Superior temporal gyrus (tissue), 1 donor: ENCODE measurements at regions not wholly inside any gene's neighbourhood (a gene's known extent, or its start where the extent isn't known, plus 50 kb on each side); places are given as distances from the start of the nearest gene placed in this dataset.
"Not testable (repeated sequence)": the region's sequence is repeated elsewhere in the genome, so short reads cannot be mapped to it uniquely, and the experiment has no call there.

Experiments used
- DNase-seq: peaks from one replicate; pipeline ENCODE4 v3.0.0-alpha.2; 2016; ENCODE audit errors: extremely low spot score

DNA sequence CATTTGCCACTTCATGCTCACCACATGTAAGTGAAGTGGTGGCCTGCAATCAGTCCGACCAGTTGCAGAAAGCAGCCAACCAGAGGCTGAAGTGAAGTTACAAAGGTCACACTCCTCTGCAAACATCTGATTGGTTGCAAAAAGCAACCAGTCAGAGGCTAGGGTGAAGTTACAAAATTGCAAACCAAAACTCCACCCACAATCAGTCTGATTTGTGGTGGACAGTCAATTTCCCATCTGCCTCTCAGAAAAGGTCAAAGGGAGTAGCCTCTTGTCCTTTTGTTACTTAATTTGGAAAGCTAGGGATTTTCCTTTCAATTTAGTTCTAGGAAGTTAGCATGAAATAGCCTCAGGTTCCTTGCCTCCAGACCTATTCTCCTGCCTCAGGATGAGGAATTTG, 185.0 kb downstream of the UXS1 start:
- no peak for DNase-seq

DNA sequence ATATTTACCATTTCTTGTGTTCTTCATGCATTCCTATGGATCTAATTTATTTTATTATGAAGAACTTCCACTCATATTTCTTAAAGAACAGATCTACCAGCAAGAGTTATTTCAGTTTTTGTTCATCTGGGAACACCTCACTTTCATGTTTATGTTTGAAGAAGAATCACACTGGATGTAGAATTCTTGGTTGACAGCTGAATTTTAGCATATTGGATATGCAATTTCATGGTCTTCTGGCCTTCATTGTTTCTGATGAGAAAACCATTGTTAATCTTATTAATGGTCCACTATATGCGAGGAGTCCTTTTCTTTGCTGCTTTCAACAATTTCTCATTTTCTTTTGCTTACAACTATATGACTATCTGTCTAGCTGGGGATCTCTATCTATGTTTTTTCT, 189.2 kb downstream of the UXS1 start:
- DNase-seq, result no peak

DNA sequence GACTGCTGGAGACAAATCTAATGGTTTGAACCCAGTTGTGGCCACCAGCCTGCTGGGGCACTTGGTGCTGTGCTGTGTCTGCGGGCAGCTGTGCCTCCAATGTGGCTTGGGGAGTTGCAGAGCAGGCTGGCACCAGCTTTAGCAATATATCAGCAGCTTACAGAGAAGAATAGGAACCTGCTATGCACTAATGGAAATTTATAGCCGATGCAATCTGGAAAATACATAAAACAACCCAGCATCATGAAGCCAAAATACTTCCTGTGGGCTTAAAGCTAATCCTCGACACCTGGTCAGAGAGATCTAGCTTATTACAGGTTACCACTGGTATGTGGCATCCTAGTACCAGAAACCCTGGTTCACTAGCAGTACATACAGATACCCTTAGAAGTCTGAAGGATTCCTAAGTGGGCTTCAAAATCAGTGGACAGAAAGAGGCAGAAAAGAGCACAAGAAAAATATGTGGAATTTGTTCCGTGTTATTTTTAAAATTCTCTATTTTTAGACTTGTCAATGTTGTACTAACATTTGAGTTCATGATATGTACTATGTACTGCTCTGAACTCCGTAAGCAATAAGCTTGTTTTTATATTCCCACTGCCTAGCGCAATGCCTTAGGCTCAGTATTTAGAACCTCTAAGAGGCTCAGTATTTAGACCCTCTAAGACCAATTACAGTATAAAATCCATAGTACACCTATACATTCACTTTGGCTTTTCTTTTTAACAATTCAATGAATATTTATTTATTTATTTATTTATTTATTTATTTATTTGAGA, 194.7 kb downstream of the UXS1 start:
- DNase-seq, result no peak

DNA sequence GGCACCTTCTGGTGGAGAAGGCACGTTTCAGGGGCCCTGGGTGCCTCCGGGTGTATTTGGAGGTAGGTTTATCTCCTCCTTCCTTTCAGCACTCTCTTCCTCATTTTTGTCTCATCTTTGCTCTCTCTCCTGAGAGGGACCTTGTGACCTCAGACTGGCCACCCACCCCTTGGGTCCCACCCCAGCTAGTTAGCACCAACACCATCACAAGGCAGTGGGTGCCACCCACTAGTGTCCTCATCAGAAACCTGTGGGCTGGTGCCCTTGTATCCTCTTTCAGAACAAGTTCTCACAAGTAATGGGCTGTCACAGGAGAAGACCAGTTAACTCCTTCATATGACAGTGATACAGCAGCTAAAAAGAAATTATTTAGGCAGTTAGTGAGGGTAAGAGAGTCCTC, 196.4 kb downstream of the UXS1 start:
- DNase-seq, result no peak

DNA sequence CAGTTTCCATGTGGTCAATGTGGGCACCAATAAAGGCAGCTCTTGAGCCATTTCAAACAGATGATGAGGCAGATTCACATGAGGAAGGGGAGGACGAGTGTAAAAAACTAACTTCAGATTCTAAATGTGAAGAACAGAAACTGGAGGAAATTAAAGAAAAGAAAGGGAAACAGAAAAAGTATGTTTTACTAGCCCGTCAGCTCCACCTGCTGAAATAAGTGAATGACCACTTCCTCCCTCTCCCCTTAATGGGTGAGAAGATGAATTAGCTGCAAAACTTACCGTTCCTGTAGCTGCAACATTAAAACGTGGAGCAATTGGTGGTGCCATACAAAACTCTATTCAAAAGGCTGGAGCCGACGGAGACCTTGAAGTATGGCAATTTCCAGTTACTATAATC, 203.5 kb downstream of the UXS1 start:
- no peak for DNase-seq

DNA sequence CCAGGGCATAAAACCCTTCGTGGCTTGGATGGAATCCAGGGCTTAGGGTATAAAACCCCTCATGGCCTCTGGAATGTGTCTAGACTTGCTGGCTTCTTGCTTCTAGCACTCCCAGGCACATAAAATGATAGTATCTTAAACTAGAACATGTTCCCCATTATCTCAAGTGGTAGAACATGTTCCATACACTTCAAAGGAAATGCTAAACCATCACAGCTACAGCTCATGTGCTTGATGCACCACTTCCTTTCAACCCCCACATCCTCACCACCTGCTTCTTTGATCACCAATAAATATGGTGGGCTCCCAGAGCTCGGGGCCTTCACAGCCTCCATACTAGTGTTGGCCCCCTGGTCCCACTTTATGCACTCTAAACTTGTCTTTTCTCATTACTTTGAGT, 204.3 kb downstream of the UXS1 start:
- not testable (repeated sequence) for DNase-seq

DNA sequence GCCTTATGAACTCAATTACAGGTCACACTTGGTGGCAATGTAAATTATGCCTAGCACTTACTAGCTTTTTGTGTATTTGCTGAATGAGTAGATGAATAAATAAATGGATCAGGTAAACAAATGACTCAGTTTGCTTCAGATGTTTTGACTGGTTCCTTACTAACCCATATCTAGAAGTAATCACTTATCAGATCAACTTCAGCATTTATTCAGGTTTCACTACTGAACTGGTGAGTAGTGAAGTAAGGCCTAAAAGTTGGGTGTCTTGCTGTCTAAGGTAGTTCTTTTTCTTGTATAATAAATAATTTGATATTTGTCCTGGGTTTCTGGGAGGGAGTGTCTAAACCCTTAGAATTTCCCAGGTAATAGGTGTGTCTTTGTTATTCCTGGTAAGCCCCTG, 205.0 kb downstream of the UXS1 start:
- DNase-seq, result no peak

DNA sequence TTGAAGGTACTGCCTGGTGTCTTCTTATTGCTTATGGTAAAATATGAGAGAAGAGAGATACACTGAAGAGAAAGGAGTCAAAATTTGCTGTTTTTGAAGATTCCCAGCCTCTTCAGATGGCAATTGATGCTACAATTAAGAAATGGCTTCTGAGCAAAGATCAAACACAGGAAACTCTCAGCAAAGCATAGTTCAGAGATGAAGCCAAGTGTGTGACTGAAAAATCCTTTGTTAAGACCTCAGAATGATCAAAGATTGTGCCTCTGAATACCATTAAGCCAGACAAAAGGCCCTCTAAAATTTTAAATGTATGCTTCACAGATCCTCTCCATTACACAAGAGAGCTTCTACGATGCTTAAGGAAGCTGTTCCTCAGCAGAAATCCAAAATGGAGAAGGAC, 216.3 kb downstream of the UXS1 start:
- DNase-seq, result no peak

DNA sequence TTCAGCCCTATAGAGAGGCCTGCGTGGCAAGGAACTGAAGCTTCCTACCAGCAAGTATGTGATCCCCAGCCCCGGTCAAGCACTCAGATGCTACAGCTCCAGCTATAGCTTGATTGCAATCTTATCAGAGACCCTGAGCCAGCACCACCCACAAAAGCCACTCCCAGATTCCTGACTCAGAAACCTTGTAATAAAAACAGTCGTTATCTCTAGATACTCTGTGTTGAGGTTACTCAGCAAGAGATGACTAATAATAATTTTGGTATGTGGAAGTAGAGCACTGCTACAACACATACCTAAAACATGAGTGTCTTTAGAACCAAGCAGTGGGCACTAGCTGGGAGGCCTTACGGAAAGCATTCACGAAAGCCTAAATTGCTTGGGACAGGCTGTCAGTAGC, 216.9 kb downstream of the UXS1 start:
- no peak for DNase-seq

DNA sequence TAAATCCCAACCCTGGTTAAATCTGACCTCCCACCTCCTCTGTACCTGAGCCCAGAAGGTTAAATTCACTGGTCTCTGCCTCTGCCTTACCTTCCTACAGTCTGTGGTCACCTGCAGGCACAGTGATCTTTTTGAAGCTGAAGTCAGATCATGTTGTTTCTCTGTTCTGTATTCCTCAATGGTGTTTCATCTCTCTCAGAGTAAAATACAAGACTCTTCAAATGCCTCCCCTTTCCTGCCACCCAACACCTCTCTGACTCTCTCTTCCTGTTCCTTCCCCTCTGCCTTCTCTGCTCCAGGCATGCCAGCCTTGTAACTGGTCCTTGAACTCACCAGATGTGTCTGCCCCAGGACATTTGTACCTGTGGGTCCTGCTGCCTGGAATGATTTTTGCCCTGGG, 219.3 kb downstream of the UXS1 start:
- DNase-seq, result no peak

DNA sequence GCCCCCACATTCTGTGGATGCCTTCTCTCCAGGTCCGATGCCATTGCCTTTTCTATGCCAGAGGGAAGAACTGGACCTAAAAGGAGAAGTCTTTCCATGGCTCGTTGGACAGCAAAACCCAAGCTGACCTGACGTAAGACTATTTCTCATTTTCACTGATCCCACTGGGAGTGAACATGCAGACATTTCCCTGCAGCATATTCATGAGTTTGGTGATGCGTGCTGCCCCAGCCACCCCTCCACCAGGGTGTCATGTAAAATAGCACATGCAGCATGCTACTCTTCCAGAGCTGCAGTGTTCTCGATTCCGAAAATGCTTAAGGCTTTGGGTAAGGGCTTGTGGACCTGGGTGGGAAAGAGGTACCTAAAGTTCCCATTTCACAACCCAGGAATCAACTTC, 221.2 kb downstream of the UXS1 start:
- no peak for DNase-seq

DNA sequence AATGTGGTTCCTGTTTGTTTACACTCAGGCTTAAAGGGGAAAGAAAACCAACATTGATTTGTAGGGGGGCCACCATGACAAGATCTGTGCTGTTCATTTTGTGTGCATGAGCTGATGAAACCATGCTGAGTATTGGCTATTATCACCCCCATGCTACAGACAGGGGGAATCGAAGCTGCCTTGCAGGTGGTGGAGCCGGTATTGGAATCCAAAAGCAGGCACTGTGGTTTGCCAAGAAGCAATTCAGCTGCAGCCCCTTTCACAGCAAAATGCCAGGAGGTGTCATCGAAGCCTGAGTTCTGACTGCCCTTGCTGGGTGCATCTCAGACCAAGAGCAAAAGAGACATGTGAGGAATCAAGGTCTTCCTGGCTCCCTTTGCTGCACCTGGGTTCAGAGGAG, 221.9 kb downstream of the UXS1 start:
- no peak for DNase-seq

DNA sequence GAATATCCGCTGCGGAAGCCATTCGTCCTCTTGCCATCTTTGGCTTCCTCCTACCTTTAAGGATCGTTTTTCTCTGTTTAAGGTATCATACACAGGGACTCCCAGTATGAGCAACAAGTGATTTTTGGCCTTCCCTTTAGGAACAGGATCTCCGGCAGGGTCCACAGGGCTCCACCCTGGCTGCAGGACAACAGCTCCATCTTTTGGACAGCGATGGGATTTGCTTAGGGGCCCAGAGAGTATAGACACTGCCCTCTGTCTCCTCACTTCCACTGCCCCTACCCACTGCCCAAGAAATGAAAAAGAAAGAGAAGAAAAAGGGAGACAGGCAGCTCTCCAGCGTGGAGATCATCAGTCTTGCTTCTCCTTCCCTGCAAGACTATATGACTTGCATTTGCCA, 224.5 kb downstream of the UXS1 start:
- no peak for DNase-seq

DNA sequence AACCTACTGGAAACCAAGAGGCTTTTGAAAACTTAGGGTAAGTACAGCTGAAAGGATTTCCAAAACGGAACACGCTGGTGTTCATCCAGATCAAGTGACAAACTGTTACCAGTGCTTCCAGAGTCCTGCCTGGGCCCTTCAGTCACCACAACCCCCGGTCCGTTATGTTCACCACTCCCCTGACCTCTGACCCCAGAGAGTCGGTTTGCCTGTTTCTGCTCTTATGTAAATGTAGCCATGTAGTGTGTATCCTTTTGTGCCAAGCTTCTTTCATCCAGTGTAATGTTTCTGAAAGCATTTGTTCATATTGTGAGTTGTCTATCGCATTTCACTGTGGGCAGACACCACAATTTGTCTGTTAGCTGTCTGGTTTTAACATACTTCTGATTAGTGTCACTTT, 217.5 kb downstream of the NCK2 start:
- DNase-seq, result no peak

DNA sequence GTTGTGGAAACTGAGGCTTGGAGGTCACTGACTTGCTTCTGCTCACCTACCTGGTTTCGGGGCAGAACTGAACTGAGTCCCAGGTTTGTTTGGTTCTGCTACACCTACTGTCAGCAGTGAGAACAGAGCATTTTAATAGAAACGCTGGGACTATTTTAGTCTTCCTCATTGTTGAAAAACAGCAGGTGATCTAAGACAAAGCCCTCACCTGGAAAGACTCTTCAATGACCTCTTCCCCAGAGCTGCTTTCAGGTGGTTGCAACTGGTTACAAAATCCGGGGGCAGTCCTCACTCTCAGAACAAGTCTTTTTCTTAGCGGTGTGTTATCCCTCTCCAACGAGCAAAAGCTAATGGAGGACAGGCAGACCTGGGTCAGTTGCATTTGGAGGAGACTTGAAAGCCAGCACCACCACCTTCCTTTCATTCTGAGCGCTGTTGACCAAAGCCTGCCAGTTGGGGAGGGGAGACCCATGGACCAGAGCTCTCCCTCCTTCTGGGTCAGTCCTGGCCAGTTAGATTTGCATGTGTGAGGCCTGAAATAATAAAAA, 217.0 kb downstream of the NCK2 start:
- no peak for DNase-seq

DNA sequence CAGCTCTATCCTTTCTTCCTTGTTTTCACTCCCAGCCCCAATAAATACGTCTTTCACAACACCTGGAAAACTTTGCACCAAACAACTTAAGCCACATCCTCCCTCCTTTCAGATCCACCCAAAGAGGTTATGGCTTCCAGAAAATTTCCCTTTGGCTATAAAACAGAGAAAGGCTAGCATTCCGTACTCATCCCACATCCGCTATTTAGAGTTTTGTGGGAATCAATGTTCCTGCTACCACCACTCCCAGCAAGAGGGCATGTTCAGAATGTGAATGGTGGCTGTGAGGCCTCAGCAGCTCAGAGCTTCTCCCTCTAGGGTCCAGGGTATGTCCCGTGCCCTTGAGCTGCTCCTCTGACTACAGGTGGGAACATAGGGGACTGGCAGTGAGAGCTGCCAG, 214.6 kb downstream of the NCK2 start:
- no peak for DNase-seq

DNA sequence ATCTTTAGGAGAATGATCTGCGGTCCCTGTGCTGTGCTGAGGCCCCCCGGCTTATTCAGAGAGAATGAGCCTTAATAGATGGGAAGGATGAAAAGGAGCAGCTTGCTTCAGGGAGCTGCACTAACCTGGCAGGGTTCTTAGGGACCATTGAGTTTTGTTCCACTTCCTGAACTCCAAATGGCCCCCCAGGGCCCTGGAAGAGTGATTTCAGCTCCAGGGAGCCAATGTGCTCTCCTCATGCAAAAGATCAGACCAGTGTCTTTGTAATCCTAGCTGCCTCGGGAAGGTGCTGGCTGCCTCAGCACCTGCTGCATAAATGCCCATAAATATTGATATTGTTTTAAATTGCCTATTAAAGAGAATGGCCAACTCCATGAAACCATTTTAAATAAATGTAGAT, 210.2 kb downstream of the NCK2 start:
- DNase-seq, result no peak

DNA sequence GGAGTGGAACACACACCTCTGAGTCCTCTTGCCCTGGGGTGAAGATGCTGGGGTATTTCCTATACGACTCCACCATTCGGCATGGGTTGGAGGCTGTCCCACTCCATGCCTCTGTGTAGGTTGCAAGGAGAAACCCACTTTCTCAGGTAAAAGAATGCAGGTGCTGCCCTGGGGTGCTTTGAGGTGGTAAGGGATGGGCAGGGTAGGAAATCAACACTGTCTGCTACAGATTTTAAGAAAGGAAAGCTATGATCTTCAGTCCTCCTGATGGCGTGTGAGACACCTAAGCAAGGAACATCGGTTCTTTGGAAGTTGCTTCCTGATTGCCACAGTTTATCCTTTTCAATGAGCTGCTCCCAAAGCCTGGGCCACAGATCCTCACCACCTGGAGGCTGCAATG, 209.2 kb downstream of the NCK2 start:
- DNase-seq, result no peak

DNA sequence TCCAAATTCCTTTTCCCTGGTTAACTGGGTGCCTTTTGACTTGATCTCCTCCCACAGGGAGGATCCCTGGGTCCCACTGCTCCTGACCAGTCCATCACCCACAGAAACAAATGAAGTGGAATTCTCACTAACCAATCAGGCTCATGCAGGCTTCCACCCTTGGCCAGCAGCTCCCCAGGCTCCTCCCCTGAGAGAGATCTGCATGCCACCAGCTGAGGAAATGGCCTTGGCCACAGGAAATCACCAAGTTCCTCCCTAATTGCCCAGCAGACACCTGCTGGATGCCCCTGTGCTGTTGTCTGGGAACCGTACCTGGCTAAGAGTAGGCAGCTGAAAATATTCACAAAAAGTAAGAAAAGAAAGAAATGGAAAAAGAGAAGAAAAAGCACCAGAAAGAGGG, 207.4 kb downstream of the NCK2 start:
- DNase-seq, result no peak

DNA sequence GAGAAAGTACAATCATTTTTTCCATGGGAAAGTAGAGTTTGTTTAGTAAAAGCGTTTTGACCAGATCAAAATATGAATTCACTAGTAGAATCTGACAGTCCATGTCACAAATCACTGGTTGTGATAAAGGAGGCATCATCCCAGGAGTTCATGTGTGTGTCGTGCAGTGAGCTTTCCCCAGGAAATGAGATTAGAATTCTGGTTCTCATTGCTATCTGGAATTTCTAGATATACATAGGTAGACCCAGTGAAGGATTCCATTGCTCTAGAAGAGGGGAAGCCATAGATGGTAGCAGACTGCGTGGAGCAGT, 206.6 kb downstream of the NCK2 start:
- DNase-seq, result no peak

DNA sequence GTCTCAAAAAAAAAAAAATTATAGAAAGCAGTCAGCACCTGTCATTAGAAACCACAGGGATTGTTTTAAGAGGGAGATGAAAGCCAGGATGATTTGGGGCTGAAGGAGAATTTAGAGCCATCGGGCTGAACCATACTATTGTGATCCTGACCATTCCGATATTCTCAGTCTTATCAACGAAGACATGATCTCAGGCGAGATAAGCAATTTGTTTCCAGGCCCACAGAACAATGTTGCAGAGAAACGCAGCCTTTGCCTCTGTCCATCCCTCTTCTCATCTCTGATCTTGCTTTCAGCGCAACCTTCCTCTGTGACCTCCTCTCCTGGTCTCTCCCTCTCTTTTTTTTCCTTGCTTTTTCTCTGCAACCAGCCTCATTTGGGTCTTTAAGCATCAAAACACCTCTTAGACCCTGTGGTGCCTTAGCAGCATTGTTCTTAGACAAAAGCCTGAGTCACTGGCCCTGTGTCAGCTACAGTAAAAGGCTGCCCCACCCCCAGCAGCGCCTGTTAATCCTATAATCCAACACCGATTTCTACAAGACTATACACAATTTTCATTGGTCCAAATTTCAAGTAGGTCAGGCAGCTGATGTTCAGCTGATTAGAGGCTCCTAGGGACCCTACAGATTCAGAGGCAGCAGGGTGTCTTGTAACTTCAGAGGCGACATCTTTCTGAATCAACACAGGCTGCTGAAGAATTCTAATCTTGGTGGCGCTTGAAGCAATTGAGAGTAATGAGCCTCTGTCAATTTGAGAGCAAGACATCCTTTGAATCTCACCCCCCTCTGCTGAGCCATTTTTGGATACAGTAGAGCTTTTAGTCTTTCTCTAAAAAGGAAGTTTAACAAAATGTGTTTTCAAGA, 206.0 kb downstream of the NCK2 start:
- DNase-seq, result no peak

DNA sequence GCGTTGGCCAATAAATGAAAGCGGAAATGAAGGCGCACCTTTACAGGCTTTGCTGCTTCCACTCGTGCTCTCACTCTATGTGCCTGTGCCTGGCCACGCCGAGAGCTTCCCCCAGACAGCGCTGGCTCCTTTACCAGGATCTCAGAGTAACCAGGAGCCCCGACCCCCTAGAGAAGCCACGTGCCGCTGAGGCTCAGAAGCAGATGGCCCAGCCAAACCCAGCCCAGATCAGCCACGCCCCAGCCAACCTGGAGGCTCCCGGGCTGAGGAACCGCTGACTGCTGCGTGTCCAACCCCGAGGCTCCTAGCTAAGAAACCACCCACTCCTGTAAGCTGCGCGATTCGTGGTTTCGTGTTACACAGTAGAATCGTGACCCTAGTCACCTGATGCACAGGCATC, 199.3 kb downstream of the NCK2 start:
- no peak for DNase-seq
